AG04449 (cell line): ENCODE measurements at regions not wholly inside any gene's neighbourhood (a gene's known extent, or its start where the extent isn't known, plus 50 kb on each side); places are given as distances from the start of the nearest gene placed in this dataset.

ENCODE experiments used
- CTCF ChIA-PET: fragments of 350-600 bp; formaldehyde crosslinking; extraction: SDS; loops from one replicate; lab custom pipeline; 2021; ENCODE audit warnings: antibody characterized with exemption; lab: Yijun Ruan, JAX
- POLR2A ChIA-PET: fragments of 400-600, 350-600 bp; formaldehyde crosslinking; extraction: SDS; loops from one replicate; lab custom pipeline; 2020; ENCODE audit warnings: antibody characterized with exemption, inconsistent platforms; lab: Yijun Ruan, JAX
- DNase-seq: peaks from one replicate; pipeline ENCODE4 v3.0.0-alpha.2; 2010; ENCODE audit warnings: low read depth, low spot score
- H3K4me3 ChIP-seq: 2 replicates; pipeline ENCODE4 v1.5.1; 2011; ENCODE audit warnings: low read depth, mild to moderate bottlenecking, control low read depth, low read length
- CTCF ChIP-seq: IDR thresholded peaks from one replicate; pipeline ENCODE4 v1.5.1; 2011; ENCODE audit warnings: mild to moderate bottlenecking, moderate library complexity, low read length, control low read depth, inconsistent platforms; ENCODE audit not compliant: insufficient read depth; ENCODE audit errors: missing control alignments

GRCh38 chr10:22852712-22853353 lies 75.0 kb upstream of the ARMC3 start:
- H3K4me3 ChIP-seq, result no peak overlapping the region
- CTCF ChIA-PET, result interaction anchor here (1.4 kb wide), 1 partner anchor 279 kb away, joined by 4 read pairs; no protein-coding TSS in a partner anchor
- POLR2A ChIA-PET, result interaction anchor here (0.6 kb wide), 1 partner anchor 248 kb away, joined by 3 read pairs; no protein-coding TSS in a partner anchor
- no peak for TF ChIP-seq CTCF
- no peak for DNase-seq

- no peak for DNase-seq
- TF ChIP-seq CTCF, result no peak
- no peak overlapping the region for H3K4me3 ChIP-seq
- CTCF ChIA-PET, result interaction anchor here (1.4 kb wide), 1 partner anchor 278 kb away, joined by 4 read pairs; no protein-coding TSS in a partner anchor
- POLR2A ChIA-PET, result no interaction called here
Observed at GRCh38 chr10:22851865-22852239, 76.0 kb upstream of the ARMC3 start.

GRCh38 chr10:22850541-22850940 lies 77.3 kb upstream of the ARMC3 start:
- ChIA-PET CTCF (no interaction called here), POLR2A (no interaction called here)
- H3K4me3 ChIP-seq, result no peak overlapping the region
- no peak for TF ChIP-seq CTCF
- DNase-seq, result no peak

GRCh38 chr10:22849077-22849805 lies 78.6 kb upstream of the ARMC3 start:
- no peak for DNase-seq
- H3K4me3 ChIP-seq, result no peak overlapping the region
- ChIA-PET POLR2A (no interaction called here), CTCF (no interaction called here)
- no peak for TF ChIP-seq CTCF

GRCh38 chr10:22848509-22848908 lies 79.3 kb upstream of the ARMC3 start:
- ChIA-PET POLR2A (no interaction called here), CTCF (no interaction called here)
- DNase-seq, result no peak
- H3K4me3 ChIP-seq, result no peak overlapping the region
- TF ChIP-seq CTCF, result no peak

- ChIA-PET POLR2A (no interaction called here), CTCF (no interaction called here)
- no peak for DNase-seq
- H3K4me3 ChIP-seq, result no peak overlapping the region
- no peak for TF ChIP-seq CTCF
Observed at GRCh38 chr10:22846294-22846693, 81.6 kb upstream of the ARMC3 start.
